ENCODE measurements at regions not wholly inside any gene's neighbourhood (a gene's known extent, or its start where the extent isn't known, plus 50 kb on each side); places are given as distances from the start of the nearest gene placed in this dataset.
"Not testable (repeated sequence)": the region's sequence is repeated elsewhere in the genome, so short reads cannot be mapped to it uniquely, and the experiment has no call there.

DNA sequence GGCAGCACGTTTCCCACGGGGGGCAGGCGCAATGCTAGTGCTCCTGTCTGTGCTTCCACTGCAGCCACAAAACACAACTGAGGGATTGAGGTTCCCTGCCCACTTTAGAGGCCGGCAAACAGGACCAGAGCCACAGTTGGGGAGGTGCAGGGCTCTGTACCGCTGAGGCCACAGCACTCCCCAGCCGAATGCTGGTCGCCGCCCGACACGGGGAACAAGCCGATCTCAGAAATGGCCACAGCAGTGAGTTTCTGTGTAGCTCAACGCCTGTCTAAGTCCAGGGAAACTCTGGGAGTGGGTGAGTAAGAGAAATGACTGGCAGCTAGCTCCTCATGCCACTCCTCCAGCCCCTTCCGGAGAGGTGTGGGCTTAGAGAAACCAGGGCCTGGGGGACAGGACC lies 194.0 kb upstream of the VWC2 start:
- Histone ChIP-seq H3K27me3 (ENCODE audit: control insufficient read depth in 1 of 2, insufficient read depth in 2 of 2, low read length in 2 of 2) (no peaks in the 10 kb centered on the region), H3K4me1 (ENCODE audit: control insufficient read depth in 2 of 2, insufficient read depth in 2 of 2, low read length in 1 of 2) (peaks cover 0 to 3% of the 10 kb centered on the region in 2 donors), H3K4me3 (ENCODE audit: low read depth in 1 of 2, low read length in 2 of 2) (no peak overlapping the region), H3K36me3 (ENCODE audit: control insufficient read depth in 2 of 2, insufficient read depth in 2 of 2, low read length in 1 of 2) (no peaks in the 10 kb centered on the region), H3K9me3 (ENCODE audit: control insufficient read depth in 2 of 2, insufficient read depth in 1 of 2, low read depth in 1 of 2, low read length in 1 of 2) (no peaks in the 10 kb centered on the region), H3K27ac (ENCODE audit: low read depth in 2 of 2, low read length in 1 of 2) (no peak overlapping the region)
- WGBS, 2 donors = 83 to 89% methylated on average over 13 of the region's 13 CpGs

- Histone ChIP-seq H3K4me1 (ENCODE audit: control insufficient read depth in 2 of 2, insufficient read depth in 2 of 2, low read length in 1 of 2) (peaks cover 0 to 3% of the 10 kb centered on the region in 2 donors), H3K27ac (ENCODE audit: low read depth in 2 of 2, low read length in 1 of 2) (no peak overlapping the region), H3K4me3 (ENCODE audit: low read depth in 1 of 2, low read length in 2 of 2) (no peak overlapping the region), H3K9me3 (ENCODE audit: control insufficient read depth in 2 of 2, insufficient read depth in 1 of 2, low read depth in 1 of 2, low read length in 1 of 2) (no peaks in the 10 kb centered on the region), H3K36me3 (ENCODE audit: control insufficient read depth in 2 of 2, insufficient read depth in 2 of 2, low read length in 1 of 2) (no peaks in the 10 kb centered on the region), H3K27me3 (ENCODE audit: control insufficient read depth in 1 of 2, insufficient read depth in 2 of 2, low read length in 2 of 2) (no peaks in the 10 kb centered on the region)
- WGBS, 2 donors = 44 to 58% methylated on average over 16 of the region's 16 CpGs
Measured at GRCh38 chr7:49580000-49580399, 193.4 kb upstream of the VWC2 start.

DNA sequence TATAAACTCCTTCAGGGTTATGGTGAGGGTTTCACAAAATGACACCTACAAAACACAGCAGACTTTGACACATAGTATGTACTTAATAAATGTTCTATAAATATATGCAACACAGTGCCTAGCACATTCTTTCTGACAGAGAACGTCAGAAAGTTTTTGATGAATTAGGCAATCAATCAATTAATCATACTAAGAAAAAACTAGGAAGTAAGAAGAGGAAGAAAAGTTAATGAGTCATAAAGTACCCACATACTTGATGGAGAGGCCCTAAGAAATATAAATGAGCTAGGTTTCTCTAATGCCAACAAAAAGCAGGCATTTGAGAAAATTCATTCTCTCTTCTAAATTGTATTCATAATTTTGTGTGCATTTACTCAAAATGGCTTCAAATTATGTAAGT lies 192.7 kb upstream of the VWC2 start:
- 19 to 28% methylated on average over 1 of the region's 1 CpG for WGBS, 2 donors
- H3K36me3 ChIP-seq (ENCODE audit: control insufficient read depth in 2 of 2, insufficient read depth in 2 of 2, low read length in 1 of 2) = no peaks in the 10 kb centered on the region
- H3K9me3 ChIP-seq (ENCODE audit: control insufficient read depth in 2 of 2, insufficient read depth in 1 of 2, low read depth in 1 of 2, low read length in 1 of 2) = no peaks in the 10 kb centered on the region

DNA sequence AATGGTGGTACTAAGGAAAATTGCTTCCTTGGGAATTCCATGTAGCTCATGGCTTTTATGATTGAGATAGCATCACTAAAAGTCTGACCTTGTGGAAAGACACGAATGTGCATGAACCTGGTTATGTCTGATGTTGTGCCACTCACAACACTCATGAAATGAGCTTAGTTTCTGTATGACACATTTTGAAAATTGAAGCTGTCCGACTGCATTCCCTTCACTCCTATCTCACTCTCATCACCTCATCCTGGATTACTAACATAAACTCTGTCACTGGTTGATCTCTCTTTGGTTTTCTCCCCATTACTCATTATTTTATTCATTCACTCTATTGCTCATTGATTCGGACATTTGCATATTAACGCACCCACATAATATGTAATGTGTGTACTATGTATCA lies 190.0 kb upstream of the VWC2 start:
- no peaks in the 10 kb centered on the region for H3K9me3 ChIP-seq (ENCODE audit: control insufficient read depth in 2 of 2, insufficient read depth in 1 of 2, low read depth in 1 of 2, low read length in 1 of 2)
- WGBS, 2 donors = 84 to 87% methylated on average over 4 of the region's 4 CpGs
- H3K4me1 ChIP-seq (ENCODE audit: control insufficient read depth in 2 of 2, insufficient read depth in 2 of 2, low read length in 1 of 2) = peaks cover 0 to 3% of the 10 kb centered on the region in 2 donors
- no peak overlapping the region for H3K27ac ChIP-seq (ENCODE audit: low read depth in 2 of 2, low read length in 1 of 2)
- H3K4me3 ChIP-seq (ENCODE audit: low read depth in 1 of 2, low read length in 2 of 2) = no peak overlapping the region
- H3K27me3 ChIP-seq (ENCODE audit: control insufficient read depth in 1 of 2, insufficient read depth in 2 of 2, low read length in 2 of 2) = no peaks in the 10 kb centered on the region
- no peaks in the 10 kb centered on the region for H3K36me3 ChIP-seq (ENCODE audit: control insufficient read depth in 2 of 2, insufficient read depth in 2 of 2, low read length in 1 of 2)

More for the DNA sequence above, 192.7 kb upstream of the VWC2 start:
- Histone ChIP-seq H3K27ac (ENCODE audit: low read depth in 2 of 2, low read length in 1 of 2) (no peak overlapping the region), H3K4me1 (ENCODE audit: control insufficient read depth in 2 of 2, insufficient read depth in 2 of 2, low read length in 1 of 2) (peaks cover 0 to 3% of the 10 kb centered on the region in 2 donors), H3K27me3 (ENCODE audit: control insufficient read depth in 1 of 2, insufficient read depth in 2 of 2, low read length in 2 of 2) (no peaks in the 10 kb centered on the region), H3K4me3 (ENCODE audit: low read depth in 1 of 2, low read length in 2 of 2) (no peak overlapping the region)

- H3K36me3 ChIP-seq (ENCODE audit: control insufficient read depth in 2 of 2, insufficient read depth in 2 of 2, low read length in 1 of 2) = no peaks in the 10 kb centered on the region
- H3K27ac ChIP-seq (ENCODE audit: low read depth in 2 of 2, low read length in 1 of 2) = no peak overlapping the region
- whole genome bisulfite sequencing, 2 donors = 78 to 86% methylated on average over 4 of the region's 4 CpGs
- H3K4me1 ChIP-seq (ENCODE audit: control insufficient read depth in 2 of 2, insufficient read depth in 2 of 2, low read length in 1 of 2) = no peaks in the 10 kb centered on the region
- no peaks in the 10 kb centered on the region for H3K9me3 ChIP-seq (ENCODE audit: control insufficient read depth in 2 of 2, insufficient read depth in 1 of 2, low read depth in 1 of 2, low read length in 1 of 2)
- no peak overlapping the region for H3K4me3 ChIP-seq (ENCODE audit: low read depth in 1 of 2, low read length in 2 of 2)
- H3K27me3 ChIP-seq (ENCODE audit: control insufficient read depth in 1 of 2, insufficient read depth in 2 of 2, low read length in 2 of 2) = no peaks in the 10 kb centered on the region
Measured at GRCh38 chr7:49596701-49597491, 176.5 kb upstream of the VWC2 start.

GRCh38 chr7:49597805-49598204 lies 175.6 kb upstream of the VWC2 start:
- no peak overlapping the region for H3K27ac ChIP-seq (ENCODE audit: low read depth in 2 of 2, low read length in 1 of 2)
- no peaks in the 10 kb centered on the region for H3K9me3 ChIP-seq (ENCODE audit: control insufficient read depth in 2 of 2, insufficient read depth in 1 of 2, low read depth in 1 of 2, low read length in 1 of 2)
- H3K4me1 ChIP-seq (ENCODE audit: control insufficient read depth in 2 of 2, insufficient read depth in 2 of 2, low read length in 1 of 2) = no peaks in the 10 kb centered on the region
- H3K4me3 ChIP-seq (ENCODE audit: low read depth in 1 of 2, low read length in 2 of 2) = no peak overlapping the region
- 38% methylated on average over 3 of the region's 3 CpGs for WGBS, 2 donors
- H3K36me3 ChIP-seq (ENCODE audit: control insufficient read depth in 2 of 2, insufficient read depth in 2 of 2, low read length in 1 of 2) = no peaks in the 10 kb centered on the region
- no peaks in the 10 kb centered on the region for H3K27me3 ChIP-seq (ENCODE audit: control insufficient read depth in 1 of 2, insufficient read depth in 2 of 2, low read length in 2 of 2)

- H3K27me3 ChIP-seq (ENCODE audit: control insufficient read depth in 1 of 2, insufficient read depth in 2 of 2, low read length in 2 of 2) = no peaks in the 10 kb centered on the region
- no peak overlapping the region for H3K4me3 ChIP-seq (ENCODE audit: low read depth in 1 of 2, low read length in 2 of 2)
- WGBS, 2 donors = 85 to 89% methylated on average over 5 of the region's 5 CpGs
- no peaks in the 10 kb centered on the region for H3K36me3 ChIP-seq (ENCODE audit: control insufficient read depth in 2 of 2, insufficient read depth in 2 of 2, low read length in 1 of 2)
- no peak overlapping the region for H3K27ac ChIP-seq (ENCODE audit: low read depth in 2 of 2, low read length in 1 of 2)
- H3K9me3 ChIP-seq (ENCODE audit: control insufficient read depth in 2 of 2, insufficient read depth in 1 of 2, low read depth in 1 of 2, low read length in 1 of 2) = no peaks in the 10 kb centered on the region
- H3K4me1 ChIP-seq (ENCODE audit: control insufficient read depth in 2 of 2, insufficient read depth in 2 of 2, low read length in 1 of 2) = no peaks in the 10 kb centered on the region
Measured at GRCh38 chr7:49611951-49612350, 161.5 kb upstream of the VWC2 start.

DNA sequence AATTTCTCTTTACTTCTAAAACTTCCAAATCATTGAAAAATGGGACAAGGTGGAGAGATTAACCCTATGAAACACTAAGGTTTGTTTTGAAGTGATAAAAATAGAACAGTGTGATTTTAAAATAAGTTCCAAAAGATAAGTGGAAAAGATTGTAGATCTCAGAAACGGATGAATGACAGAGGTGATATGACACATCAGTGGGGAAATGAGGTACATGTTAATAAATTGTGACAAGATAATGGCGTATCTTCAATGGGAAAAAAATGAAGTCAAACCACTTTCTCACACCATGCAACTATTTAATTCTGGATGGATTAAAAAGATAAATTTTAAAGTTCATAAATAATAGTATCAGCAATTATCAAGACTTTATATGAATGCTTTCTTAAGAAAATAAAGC lies 159.7 kb upstream of the VWC2 start:
- no peak overlapping the region for H3K4me3 ChIP-seq (ENCODE audit: low read depth in 1 of 2, low read length in 2 of 2)
- WGBS, 2 donors = 71 to 87% methylated on average over 2 of the region's 2 CpGs

DNA sequence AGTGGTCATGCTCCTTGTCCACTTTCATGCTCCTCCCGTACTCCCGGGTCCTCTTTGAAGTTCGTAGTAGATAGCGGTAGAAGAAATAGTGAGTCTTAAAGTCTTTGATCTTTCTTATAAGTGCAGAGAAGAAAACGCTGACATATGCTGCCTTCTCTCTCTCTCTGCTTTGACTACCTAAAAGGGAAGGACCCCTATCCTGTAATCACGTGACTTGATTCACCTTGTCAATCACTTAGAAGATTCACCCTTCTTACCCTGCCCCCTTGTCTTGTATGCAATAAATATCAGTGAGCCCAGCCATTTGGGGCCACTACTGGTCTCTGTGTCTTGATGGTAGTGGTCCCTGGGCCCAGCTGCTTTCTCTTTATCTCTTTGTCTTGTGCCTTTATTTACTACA lies 158.5 kb upstream of the VWC2 start:
- H3K9me3 ChIP-seq (ENCODE audit: control insufficient read depth in 2 of 2, insufficient read depth in 1 of 2, low read depth in 1 of 2, low read length in 1 of 2); H3K27ac ChIP-seq (ENCODE audit: low read depth in 2 of 2, low read length in 1 of 2); H3K4me3 ChIP-seq (ENCODE audit: low read depth in 1 of 2, low read length in 2 of 2); H3K27me3 ChIP-seq (ENCODE audit: control insufficient read depth in 1 of 2, insufficient read depth in 2 of 2, low read length in 2 of 2); H3K36me3 ChIP-seq (ENCODE audit: control insufficient read depth in 2 of 2, insufficient read depth in 2 of 2, low read length in 1 of 2); H3K4me1 ChIP-seq (ENCODE audit: control insufficient read depth in 2 of 2, insufficient read depth in 2 of 2, low read length in 1 of 2): not testable (repeated sequence)
- WGBS, 2 donors = 90% methylated on average over 6 of the region's 6 CpGs

More for the DNA sequence above, 159.7 kb upstream of the VWC2 start:
- no peak overlapping the region for H3K27ac ChIP-seq (ENCODE audit: low read depth in 2 of 2, low read length in 1 of 2)
- H3K9me3 ChIP-seq (ENCODE audit: control insufficient read depth in 2 of 2, insufficient read depth in 1 of 2, low read depth in 1 of 2, low read length in 1 of 2) = no peaks in the 10 kb centered on the region
- no peaks in the 10 kb centered on the region for H3K27me3 ChIP-seq (ENCODE audit: control insufficient read depth in 1 of 2, insufficient read depth in 2 of 2, low read length in 2 of 2)
- no peaks in the 10 kb centered on the region for H3K36me3 ChIP-seq (ENCODE audit: control insufficient read depth in 2 of 2, insufficient read depth in 2 of 2, low read length in 1 of 2)
- H3K4me1 ChIP-seq (ENCODE audit: control insufficient read depth in 2 of 2, insufficient read depth in 2 of 2, low read length in 1 of 2) = no peaks in the 10 kb centered on the region

- H3K4me3 ChIP-seq (ENCODE audit: low read depth in 1 of 2, low read length in 2 of 2) = no peak overlapping the region
- H3K4me1 ChIP-seq (ENCODE audit: control insufficient read depth in 2 of 2, insufficient read depth in 2 of 2, low read length in 1 of 2) = no peaks in the 10 kb centered on the region
- no peak overlapping the region for H3K27ac ChIP-seq (ENCODE audit: low read depth in 2 of 2, low read length in 1 of 2)
- no peaks in the 10 kb centered on the region for H3K36me3 ChIP-seq (ENCODE audit: control insufficient read depth in 2 of 2, insufficient read depth in 2 of 2, low read length in 1 of 2)
- H3K9me3 ChIP-seq (ENCODE audit: control insufficient read depth in 2 of 2, insufficient read depth in 1 of 2, low read depth in 1 of 2, low read length in 1 of 2) = no peaks in the 10 kb centered on the region
- H3K27me3 ChIP-seq (ENCODE audit: control insufficient read depth in 1 of 2, insufficient read depth in 2 of 2, low read length in 2 of 2) = no peaks in the 10 kb centered on the region
- 76 to 94% methylated on average over 1 of the region's 1 CpG for WGBS, 2 donors
Measured at GRCh38 chr7:49618028-49618427, 155.4 kb upstream of the VWC2 start.

All from esophagus (tissue), 2 donors.